HG02798 (cell line): ENCODE measurements at regions not wholly inside any gene's neighbourhood (a gene's known extent, or its start where the extent isn't known, plus 50 kb on each side); places are given as distances from the start of the nearest gene placed in this dataset.

Experiments
- ATAC-seq: cut with Tn5 transposase; IDR thresholded peaks from one replicate; pipeline ENCODE4 v1.9.1; 2021; ENCODE audit warnings: mild to moderate bottlenecking; ENCODE audit not compliant: unreplicated experiment, poor library complexity

DNA sequence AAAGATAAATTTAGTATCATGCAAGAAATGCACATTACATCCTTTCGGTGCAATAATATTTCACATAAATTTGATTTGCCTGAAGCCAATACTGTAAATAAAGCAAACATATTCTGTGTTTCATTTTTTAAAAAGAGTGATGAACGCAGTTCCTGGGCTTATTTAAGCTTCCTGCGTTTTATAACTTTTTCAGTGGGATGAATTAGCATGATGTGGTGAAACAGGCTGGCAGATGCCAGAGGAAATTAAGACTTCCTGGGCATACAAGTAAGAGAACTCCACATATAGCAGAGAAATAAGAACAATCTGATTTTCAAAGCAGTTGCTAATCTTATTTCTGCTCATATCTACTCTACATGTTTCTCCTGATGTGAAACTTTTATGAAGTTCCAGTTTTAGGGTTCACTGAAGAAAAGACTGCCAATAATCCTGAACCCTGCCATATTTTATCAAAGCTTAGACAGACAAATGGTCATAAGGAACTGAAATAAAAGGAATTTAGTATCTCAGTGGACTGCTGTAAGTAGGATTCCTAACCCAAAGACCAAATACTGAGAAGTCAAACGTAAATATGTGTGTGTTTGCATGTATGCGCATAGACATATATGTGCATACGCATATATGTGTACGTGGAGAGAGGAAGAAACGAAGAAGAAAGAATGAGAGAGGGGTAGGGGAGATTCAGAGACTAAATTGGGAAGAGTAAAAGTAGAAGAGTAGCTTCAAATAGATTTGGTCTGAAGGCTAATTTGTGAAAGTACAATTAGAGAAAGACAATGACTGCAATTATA, 628.6 kb upstream of the CCDC54 start:
- no peak for ATAC-seq

- no peak for ATAC-seq
These were observed 627.1 kb upstream of the CCDC54 start for GRCh38 chr3:106750092-106750491.

GRCh38 chr3:106755336-106755735, 621.9 kb upstream of the CCDC54 start:
- no peak for ATAC-seq

DNA sequence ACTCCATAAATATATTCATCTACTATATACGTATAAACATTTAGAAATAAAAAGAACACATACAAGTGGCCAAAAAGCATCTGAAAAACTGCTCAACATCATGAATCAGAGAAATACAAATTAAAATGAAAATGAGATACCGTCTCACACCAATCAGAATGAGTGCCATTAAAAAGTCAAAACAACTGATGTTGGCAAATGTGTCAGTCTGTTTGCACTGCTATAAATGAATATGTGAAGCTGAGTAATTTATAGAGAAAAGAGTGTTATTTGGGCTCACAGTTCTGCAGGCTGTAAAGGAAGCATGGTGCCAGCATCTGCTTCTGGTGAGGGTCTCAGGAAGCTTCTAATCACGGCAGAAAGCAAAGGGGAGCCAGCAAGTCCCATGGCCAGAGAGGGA, 620.3 kb upstream of the CCDC54 start:
- ATAC-seq, result no peak

- ATAC-seq, result no peak
These were observed 618.8 kb upstream of the CCDC54 start for GRCh38 chr3:106758459-106758858.

- no peak for ATAC-seq
These were observed 617.5 kb upstream of the CCDC54 start for GRCh38 chr3:106759731-106760130.

- no peak for ATAC-seq
These were observed 611.9 kb upstream of the CCDC54 start for GRCh38 chr3:106765342-106765741.

DNA sequence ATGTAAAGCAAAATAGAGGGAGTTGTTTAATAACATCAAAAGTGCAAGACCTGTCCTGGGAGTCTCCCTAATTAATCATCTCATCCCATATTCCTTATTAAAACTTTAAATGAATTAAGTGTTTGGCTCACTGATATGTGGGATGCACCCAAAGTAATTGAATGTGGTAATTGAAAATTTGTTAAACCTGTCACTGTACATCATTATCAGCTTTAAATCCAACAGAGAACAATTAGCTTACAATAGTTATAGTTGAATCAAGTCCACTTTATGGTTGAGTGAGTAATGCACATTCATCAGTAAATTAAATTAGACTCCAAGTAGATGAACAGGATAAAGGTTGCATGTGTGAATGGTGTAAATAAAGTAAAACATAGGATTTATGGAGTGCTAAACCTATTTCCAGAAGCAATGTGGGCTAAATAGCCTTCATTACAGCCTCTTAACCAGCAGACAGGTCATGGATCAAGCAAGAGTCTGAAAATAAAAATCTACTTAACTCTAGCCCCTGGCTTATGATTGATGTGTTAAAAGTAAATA, 608.2 kb upstream of the CCDC54 start:
- no peak for ATAC-seq

DNA sequence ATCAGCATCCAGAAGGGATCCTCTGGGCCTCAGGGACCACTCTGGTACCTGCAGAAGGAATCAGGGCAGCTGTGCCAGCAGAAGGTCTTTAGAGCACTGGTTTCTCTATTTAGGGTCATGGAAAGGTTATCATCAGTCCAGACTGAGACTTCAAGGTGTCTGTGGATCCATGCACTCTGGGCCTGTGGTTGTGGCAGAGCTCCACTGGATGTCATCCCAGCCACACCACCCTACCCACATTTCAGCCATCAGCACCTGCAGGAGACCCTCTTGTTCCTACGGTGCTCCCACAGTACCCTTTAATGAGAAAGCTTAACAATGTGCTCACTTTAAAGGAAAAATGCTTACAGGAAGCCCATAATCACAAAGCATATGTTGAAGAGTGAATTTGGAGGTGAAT, 603.4 kb upstream of the CCDC54 start:
- ATAC-seq, result no peak

DNA sequence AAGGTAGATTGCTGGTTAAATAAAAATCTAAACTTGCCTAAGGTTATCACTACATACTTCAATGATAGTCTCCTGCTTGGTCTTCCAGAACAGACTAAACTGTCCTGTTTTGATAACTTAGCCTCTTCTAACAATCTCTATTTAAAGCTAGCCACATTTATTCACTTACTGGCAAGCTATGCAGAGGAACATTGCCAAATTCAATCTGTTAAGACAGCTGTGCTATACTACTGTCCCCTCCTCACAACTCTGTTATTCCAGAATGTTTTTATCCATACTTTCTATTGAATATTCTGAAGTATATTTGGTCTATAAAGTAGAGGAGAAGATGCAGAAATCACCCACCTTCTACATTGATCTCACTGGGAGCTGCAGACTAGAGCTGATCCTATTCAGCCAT, 594.0 kb upstream of the CCDC54 start:
- no peak for ATAC-seq

GRCh38 chr3:106789276-106789675, 588.0 kb upstream of the CCDC54 start:
- no peak for ATAC-seq

DNA sequence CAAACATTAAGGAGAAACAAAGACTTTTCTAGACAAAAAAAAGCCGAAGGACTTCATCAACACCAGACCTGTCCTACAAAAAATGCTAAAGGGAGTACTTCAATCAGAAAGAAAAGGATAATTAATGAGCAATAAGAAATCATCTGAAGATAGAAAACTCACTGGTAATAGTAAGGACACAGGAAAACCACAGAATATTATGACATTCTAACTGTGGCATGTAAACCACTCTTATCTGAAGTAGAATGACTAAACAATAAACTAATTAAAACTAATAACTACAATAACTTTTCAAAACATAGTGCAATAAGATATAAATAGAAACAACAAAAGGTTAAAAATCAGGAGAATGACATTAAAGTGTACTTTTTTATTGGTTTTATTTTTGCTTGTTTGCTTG, 584.5 kb upstream of the CCDC54 start:
- no peak for ATAC-seq

GRCh38 chr3:106794442-106794841, 582.8 kb upstream of the CCDC54 start:
- no peak for ATAC-seq

GRCh38 chr3:106795553-106795952, 581.7 kb upstream of the CCDC54 start:
- no peak for ATAC-seq

DNA sequence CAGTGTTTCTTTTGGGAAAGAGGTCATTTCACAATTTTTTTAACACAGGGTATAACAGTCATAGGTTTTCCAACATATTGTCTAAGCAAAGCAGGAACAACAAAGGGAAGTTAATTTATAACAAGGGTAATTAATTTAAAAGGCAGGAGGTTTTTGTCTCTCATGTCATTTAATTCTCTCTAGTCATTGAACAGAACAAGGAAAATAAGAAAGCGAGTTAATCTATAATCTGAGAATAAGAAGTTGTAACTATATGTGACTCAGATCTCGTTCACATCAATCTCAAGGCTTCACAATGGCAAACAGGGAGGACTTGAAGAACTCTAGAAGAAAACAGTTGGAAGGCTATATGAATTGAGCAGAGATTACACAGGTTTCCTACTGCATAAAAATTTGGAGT, 579.8 kb upstream of the CCDC54 start:
- no peak for ATAC-seq

- ATAC-seq, result no peak
These were observed 571.6 kb upstream of the CCDC54 start for GRCh38 chr3:106805625-106806024.

GRCh38 chr3:106806964-106807363, 570.3 kb upstream of the CCDC54 start:
- ATAC-seq, result no peak

GRCh38 chr3:106809041-106809440, 568.2 kb upstream of the CCDC54 start:
- no peak for ATAC-seq

DNA sequence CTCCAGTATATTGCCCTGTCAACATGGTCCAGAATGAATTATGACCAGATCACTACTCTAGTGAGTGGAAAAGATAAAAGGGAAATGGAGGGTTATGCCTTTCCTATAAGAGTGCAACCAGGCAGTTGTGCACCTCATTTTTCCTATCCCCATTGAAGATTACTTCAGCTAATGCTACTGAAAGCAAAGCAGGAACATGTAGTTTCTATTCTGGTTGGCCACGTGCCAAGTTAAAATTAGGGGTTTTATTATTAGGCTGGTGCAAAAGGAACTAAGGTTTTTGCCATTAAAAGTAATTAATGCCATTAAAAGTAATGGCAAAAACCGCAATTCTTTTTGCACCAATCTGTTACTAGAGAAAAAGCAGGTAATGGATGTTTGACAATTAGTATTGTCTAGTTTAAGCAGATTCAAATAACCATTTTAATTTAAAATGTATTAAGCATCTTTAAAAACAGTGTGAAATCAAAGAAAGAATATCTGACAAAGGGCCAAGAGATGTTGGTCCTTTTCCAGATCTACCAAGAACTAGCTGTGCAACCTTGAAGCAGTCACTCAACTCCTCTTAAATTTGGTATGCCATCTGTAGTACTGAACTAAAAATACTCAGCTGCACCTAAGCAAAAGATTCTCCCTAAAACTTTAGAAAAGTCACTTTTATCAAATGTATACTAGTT, 567.5 kb upstream of the CCDC54 start:
- no peak for ATAC-seq

GRCh38 chr3:106810300-106810875, 566.9 kb upstream of the CCDC54 start:
- ATAC-seq, result no peak

- no peak for ATAC-seq
These were observed 565.9 kb upstream of the CCDC54 start for GRCh38 chr3:106811376-106811775.
